H1 (cell line): ENCODE measurements at regions not wholly inside any gene's neighbourhood (a gene's known extent, or its start where the extent isn't known, plus 50 kb on each side); places are given as distances from the start of the nearest gene placed in this dataset.

Experiments
- CTCF ChIA-PET: fragments of 300-600 bp; sonication (Branson Sonifier 250); formaldehyde crosslinking; loops from one replicate; lab custom pipeline; 2021; ENCODE audit not compliant: partially characterized antibody; lab: Charles Lee
- POLR2A ChIA-PET: fragments of 300-600 bp; sonication (Branson Sonifier 250); formaldehyde crosslinking; loops from one replicate; lab custom pipeline; 2021; ENCODE audit warnings: inconsistent platforms; ENCODE audit not compliant: partially characterized antibody; lab: Charles Lee
- DNase-seq, 2 experiments: peaks; one replicate each; pipeline versions ENCODE4 v3.0.0 to v3.0.0-alpha.2; 2010 to 2022; ENCODE audit warnings: low spot score in 2 of 2, low read depth in 1 of 2, mixed read lengths in 1 of 2
- FAIRE-seq: peaks from 2 replicates; lab custom pipeline; 2011; peaks lifted over from hg19 to GRCh38; lab: Jason Lieb, UNC
- H2AFZ ChIP-seq: 2 replicates; pipeline ENCODE4 v1.8.1; 2012; ENCODE audit warnings: low read length, inconsistent platforms
- H2AK5ac ChIP-seq: 2 replicates; pipeline ENCODE4 v1.6.1; 2013; ENCODE audit warnings: low read depth, low read length
- H2BK120ac ChIP-seq: replicated peaks from 2 replicates; pipeline ENCODE3; 2013; ENCODE audit warnings: low read depth, low read length, inconsistent platforms
- H2BK12ac ChIP-seq: 2 replicates; pipeline ENCODE4 v1.6.1; 2013; ENCODE audit warnings: low read depth, low read length
- H2BK15ac ChIP-seq: 2 replicates; pipeline ENCODE4 v1.6.1; 2013; ENCODE audit warnings: low read length
- H2BK20ac ChIP-seq: 2 replicates; pipeline ENCODE4 v1.6.1; 2013; ENCODE audit warnings: low read length
- H2BK5ac ChIP-seq: 2 replicates; pipeline ENCODE4 v1.6.1; 2013; ENCODE audit warnings: low read depth, low read length
- H3K14ac ChIP-seq: 2 replicates; pipeline ENCODE4 v1.6.1; 2013; ENCODE audit warnings: inconsistent platforms; ENCODE audit not compliant: insufficient read length
- H3K18ac ChIP-seq: 2 replicates; pipeline ENCODE4 v1.6.1; 2013; ENCODE audit warnings: low read length; ENCODE audit errors: extremely low read depth
- H3K23ac ChIP-seq: 2 replicates; pipeline ENCODE4 v1.6.1; 2013; ENCODE audit warnings: inconsistent platforms; ENCODE audit not compliant: insufficient read length
- H3K23me2 ChIP-seq: 2 replicates; pipeline ENCODE4 v1.6.1; 2013; ENCODE audit warnings: low read depth, low read length
- H3K27ac ChIP-seq: 2 replicates; pipeline ENCODE4 v1.6.1; 2011; ENCODE audit warnings: low read depth, low read length, inconsistent platforms
- H3K27me3 ChIP-seq, 4 experiments: replicated peaks in 1 of 4; 1 replicate in 1 of 4; 2 replicates in 3 of 4; pipeline versions ENCODE4 v1.6.1 to v1.8.1; 2011 to 2013; ENCODE audit warnings: low read length in 3 of 4, mild to moderate bottlenecking in 3 of 4, inconsistent platforms in 2 of 4, mixed read lengths in 2 of 4, moderate library complexity in 1 of 4; ENCODE audit not compliant: control insufficient read depth in 3 of 4, insufficient read depth in 3 of 4; ENCODE audit errors: extremely low read depth in 1 of 4
- H3K36me3 ChIP-seq, 4 experiments: 2 replicates each; pipeline versions ENCODE4 v1.6.1 to v1.8.1; 2011 to 2013; ENCODE audit warnings: mild to moderate bottlenecking in 4 of 4, low read length in 3 of 4, moderate library complexity in 2 of 4, control low read depth in 1 of 4, inconsistent platforms in 1 of 4; ENCODE audit not compliant: insufficient read depth in 4 of 4, control insufficient read depth in 2 of 4
- H3K4ac ChIP-seq: replicated peaks from 2 replicates; pipeline ENCODE3; 2013; ENCODE audit warnings: low read length, low read depth, mixed read lengths, inconsistent platforms; ENCODE audit not compliant: insufficient read length
- H3K4me1 ChIP-seq, 4 experiments: replicated peaks in 1 of 4; 1 replicate in 1 of 4; 2 replicates in 3 of 4; pipeline versions ENCODE4 v1.6.1 to v1.8.1; 2011 to 2013; ENCODE audit warnings: low read length in 3 of 4, inconsistent platforms in 2 of 4, mixed read lengths in 1 of 4; ENCODE audit not compliant: insufficient read depth in 4 of 4, control insufficient read depth in 3 of 4
- H3K4me2 ChIP-seq, 2 experiments: 2 replicates each; pipeline versions ENCODE4 v1.6.1 to v1.8.1; 2011 to 2013; ENCODE audit warnings: low read depth in 2 of 2, low read length in 2 of 2, control low read depth in 1 of 2, inconsistent platforms in 1 of 2, mild to moderate bottlenecking in 1 of 2; ENCODE audit not compliant: insufficient read depth in 1 of 2
- H3K4me3 ChIP-seq, 4 experiments: fragments of 200-600, 300-600 bp in 1 of 4; sonication (generic), shearing (Covaris generic), sonication (Bioruptor Twin) in 1 of 4; 2 replicates each; pipeline versions ENCODE4 v1.5.1 to v1.8.1; 2011 to 2016; ENCODE audit warnings: low read length in 4 of 4, low read depth in 3 of 4, control low read depth in 2 of 4, inconsistent platforms in 2 of 4, mild to moderate bottlenecking in 2 of 4, mixed read lengths in 1 of 4, moderate library complexity in 1 of 4; ENCODE audit not compliant: insufficient read depth in 2 of 4; ENCODE audit errors: extremely low read depth in 1 of 4
- H3K56ac ChIP-seq: replicated peaks from 2 replicates; pipeline ENCODE3; 2013; ENCODE audit warnings: low read depth, mild to moderate bottlenecking, mixed read lengths, low read length, inconsistent platforms; ENCODE audit not compliant: insufficient read length
- H3K79me1 ChIP-seq: 2 replicates; pipeline ENCODE4 v1.6.1; 2013; ENCODE audit warnings: low read depth, low read length, control low read depth
- H3K79me2 ChIP-seq, 2 experiments: 2 replicates each; pipeline versions ENCODE4 v1.6.1 to v1.8.1; 2012 to 2013; ENCODE audit warnings: low read length in 2 of 2, mild to moderate bottlenecking in 2 of 2, inconsistent platforms in 1 of 2; ENCODE audit not compliant: insufficient read depth in 2 of 2, control insufficient read depth in 1 of 2
- H3K9ac ChIP-seq, 4 experiments: replicated peaks in 1 of 4; 1 replicate in 1 of 4; 2 replicates in 3 of 4; pipeline versions ENCODE4 v1.6.1 to v1.8.1; 2011 to 2013; ENCODE audit warnings: low read depth in 3 of 4, low read length in 3 of 4, control low read depth in 2 of 4, mild to moderate bottlenecking in 2 of 4, moderate library complexity in 2 of 4, inconsistent platforms in 1 of 4; ENCODE audit errors: extremely low read depth in 1 of 4
- H3K9me3 ChIP-seq, 2 experiments: 2 replicates each; pipeline versions ENCODE4 v1.6.1 to v1.8.1; 2012 to 2013; ENCODE audit warnings: mild to moderate bottlenecking in 2 of 2, moderate library complexity in 2 of 2, control low read depth in 1 of 2, inconsistent platforms in 1 of 2, low read depth in 1 of 2, low read length in 1 of 2, mixed read lengths in 1 of 2; ENCODE audit not compliant: insufficient read depth in 2 of 2
- H4K20me1 ChIP-seq, 2 experiments: replicated peaks in 1 of 2; 2 replicates each; pipeline versions ENCODE3 to v1.8.1; 2011 to 2013; ENCODE audit warnings: inconsistent platforms in 2 of 2, low read length in 2 of 2, mild to moderate bottlenecking in 1 of 2; ENCODE audit not compliant: insufficient read depth in 2 of 2, control insufficient read depth in 1 of 2
- H4K5ac ChIP-seq: 2 replicates; pipeline ENCODE4 v1.6.1; 2013; ENCODE audit warnings: low read length, low read depth, mixed read lengths, inconsistent platforms; ENCODE audit not compliant: insufficient read length
- H4K8ac ChIP-seq: 2 replicates; pipeline ENCODE4 v1.8.0; 2013; ENCODE audit warnings: mild to moderate bottlenecking, moderate library complexity, low read length, inconsistent platforms; ENCODE audit not compliant: insufficient read depth; ENCODE audit errors: extremely low read depth
- H4K91ac ChIP-seq: replicated peaks from 2 replicates; pipeline ENCODE3; 2013; ENCODE audit warnings: low read length, mixed read lengths, inconsistent platforms; ENCODE audit not compliant: insufficient read length
- BACH1 ChIP-seq: IDR thresholded peaks from 2 replicates; pipeline ENCODE4 v1.6.1; 2012; ENCODE audit warnings: low read length, improper control_type of control experiment
- CBX8 ChIP-seq: fragments of 300-800, 300-1000 bp; sonication (generic); IDR thresholded peaks from 2 replicates; pipeline ENCODE4 v1.7.1; 2016; ENCODE audit warnings: low read depth, low read length, borderline replicate concordance
- CHD1 ChIP-seq: IDR thresholded peaks from 2 replicates; pipeline ENCODE4 v1.6.1; 2012; ENCODE audit warnings: low read depth, low read length, improper control_type of control experiment
- CHD2 ChIP-seq: IDR thresholded peaks from 2 replicates; pipeline ENCODE4 v1.6.1; 2012; ENCODE audit warnings: low read length, improper control_type of control experiment
- CREB1 ChIP-seq: IDR thresholded peaks from 2 replicates; pipeline ENCODE4 v1.6.1; 2012; ENCODE audit warnings: inconsistent platforms
- EGR1 ChIP-seq: IDR thresholded peaks from 2 replicates; pipeline ENCODE4 v1.6.1; 2011; ENCODE audit warnings: low read depth, low read length, borderline replicate concordance
- EZH2 ChIP-seq: fragments of 200-600 bp; sonication (generic); IDR thresholded peaks from 2 replicates; pipeline ENCODE4 v1.7.1; 2012; ENCODE audit warnings: low read depth, mild to moderate bottlenecking, moderate library complexity, low read length, inconsistent platforms; ENCODE audit not compliant: severe bottlenecking
- GTF2F1 ChIP-seq: IDR thresholded peaks from 2 replicates; pipeline ENCODE4 v1.6.1; 2012; ENCODE audit warnings: low read depth, low read length, improper control_type of control experiment, borderline replicate concordance
- KDM1A ChIP-seq: fragments of 200-600, 300-600 bp; sonication (generic); IDR thresholded peaks from 2 replicates; pipeline ENCODE4 v1.7.1; 2016; ENCODE audit warnings: mild to moderate bottlenecking, low read length, borderline replicate concordance
- MAFK ChIP-seq: IDR thresholded peaks from 2 replicates; pipeline ENCODE4 v1.6.1; 2012; ENCODE audit warnings: low read depth, mild to moderate bottlenecking, improper control_type of control experiment, low read length
- POLR2AphosphoS5 ChIP-seq: IDR thresholded peaks from 2 replicates; pipeline ENCODE4 v1.6.1; 2011; ENCODE audit warnings: low read depth, low read length
- SIN3A ChIP-seq, 2 experiments: IDR thresholded peaks in 1 of 2; conservative IDR thresholded peaks in 1 of 2; 2 replicates each; pipeline ENCODE4 v1.6.1; 2011 to 2012; ENCODE audit warnings: low read length in 2 of 2, improper control_type of control experiment in 1 of 2, low read depth in 1 of 2, mild to moderate bottlenecking in 1 of 2
- TEAD4 ChIP-seq: IDR thresholded peaks from 2 replicates; pipeline ENCODE4 v1.6.1; 2012; ENCODE audit warnings: low read depth, low read length, inconsistent platforms, mixed read lengths
- YY1 ChIP-seq: IDR thresholded peaks from 2 replicates; pipeline ENCODE4 v1.6.1; 2011; ENCODE audit warnings: low read depth, mild to moderate bottlenecking, low read length
- WGBS, 2 experiments: shearing (Covaris generic) in 1 of 2; methylation state at CpG; one replicate each; pipeline versions ENCODE4 v1.1.6 to v1.1.7; 2013 to 2015; ENCODE audit warnings: low lambda C conversion rate in 2 of 2, mixed read lengths in 2 of 2, inconsistent platforms in 1 of 2, low coverage in 1 of 2, missing lambda C conversion rate in 1 of 2; ENCODE audit not compliant: insufficient replicate concordance in 2 of 2, insufficient coverage in 1 of 2, insufficient read length in 1 of 2; ENCODE audit errors: extremely low coverage in 1 of 2, missing lambda C conversion rate in 1 of 2; 5-methylcytosine and 5-hydroxymethylcytosine counted together
- TF ChIP-seq, protein P1 (sequence below): IDR thresholded peaks from 2 replicates; pipeline ENCODE4 v1.6.1; 2012; ENCODE audit warnings: inconsistent platforms

DNA sequence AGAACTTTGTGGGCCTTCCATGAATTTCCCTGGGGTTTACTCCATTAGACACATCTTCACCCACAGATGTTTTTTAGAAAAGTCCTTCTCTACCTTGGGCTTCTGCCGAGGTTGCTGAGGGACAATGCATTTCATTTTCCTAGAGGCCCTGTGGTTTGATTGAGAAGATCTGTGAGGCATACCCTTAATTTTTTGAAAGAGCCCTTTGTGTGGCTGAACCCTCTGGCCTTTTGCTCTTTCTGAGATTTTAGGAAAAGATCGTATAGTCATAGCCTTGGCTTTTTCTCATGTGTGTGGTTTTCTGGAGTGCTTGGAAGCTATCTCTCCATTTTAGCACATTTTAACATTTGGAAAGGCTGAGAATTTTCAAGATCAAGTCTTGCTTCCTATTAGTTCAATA lies 119.8 kb upstream of the LYZL1 start:
- no peaks in the 10 kb centered on the region for H3K4me1 ChIP-seq
- H3K9ac ChIP-seq = no peak overlapping the region
- 97% methylated on average over 2 of the region's 2 CpGs; no CpG with 5 or more reads in 1 of the 2 experiments for WGBS, 2 experiments
- no peak overlapping the region for H3K14ac ChIP-seq
- no peaks in the 10 kb centered on the region for H4K20me1 ChIP-seq
- H3K23ac ChIP-seq = no peak overlapping the region
- H3K4me3 ChIP-seq = no peak overlapping the region
- no peaks in the 10 kb centered on the region for H3K79me2 ChIP-seq
- H3K79me1 ChIP-seq = no peaks in the 10 kb centered on the region
- H3K18ac ChIP-seq = no peak overlapping the region
- no peak overlapping the region for H3K4me2 ChIP-seq
- no peaks in the 10 kb centered on the region; a peak in 1 of 8 replicates for H3K36me3 ChIP-seq
- no peak overlapping the region for H3K4ac ChIP-seq
- H2BK15ac ChIP-seq = no peak overlapping the region
- peaks cover 29 to 32% of the 10 kb centered on the region in 2 experiments for H3K9me3 ChIP-seq
- H2BK5ac ChIP-seq = no peak overlapping the region
- ChIA-PET POLR2A (no interaction called here), CTCF (interaction anchor here (1.3 kb wide), 1 partner anchor 43 kb away, joined by 4 read pairs; no protein-coding TSS in a partner anchor)
- DNase-seq = no peak
- H2BK120ac ChIP-seq = no peak overlapping the region
- H4K91ac ChIP-seq = no peak overlapping the region
- H3K27ac ChIP-seq = no peak overlapping the region
- H2BK12ac ChIP-seq = no peak overlapping the region
- no peaks in the 10 kb centered on the region for H3K27me3 ChIP-seq
- no peak overlapping the region for H2BK20ac ChIP-seq
- H3K56ac ChIP-seq = no peak overlapping the region
- H4K8ac ChIP-seq = no peak overlapping the region
- no peak overlapping the region for H2AK5ac ChIP-seq
- no peak for FAIRE-seq
- H4K5ac ChIP-seq = no peak overlapping the region
- no peaks in the 10 kb centered on the region; the same call in 1 of the 2 replicates for H3K23me2 ChIP-seq
- no peak overlapping the region for H2AFZ ChIP-seq
- TF ChIP-seq YY1 (no peak), CHD2 (no peak), GTF2F1 (no peak), BACH1 (no peak), CBX8 (no peak), EGR1 (no peak), EZH2 (no peak), TEAD4 (no peak), CHD1 (no peak), MAFK (no peak), SIN3A (conservative IDR thresholded peaks at IDR 0.05 in 1 of 2, IDR thresholded peaks at IDR 0.05 in 1 of 2; ENCODE audit: low read depth in 1 of 2, low read length in 2 of 2) (no peak), CREB1 (no peak), KDM1A (no peak), POLR2AphosphoS5 (no peak)
- TF ChIP-seq, protein P1, sequence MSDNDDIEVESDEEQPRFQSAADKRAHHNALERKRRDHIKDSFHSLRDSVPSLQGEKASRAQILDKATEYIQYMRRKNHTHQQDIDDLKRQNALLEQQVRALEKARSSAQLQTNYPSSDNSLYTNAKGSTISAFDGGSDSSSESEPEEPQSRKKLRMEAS = no peak
